GM12891 (cell line): ENCODE measurements at regions not wholly inside any gene's neighbourhood (a gene's known extent, or its start where the extent isn't known, plus 50 kb on each side); places are given as distances from the start of the nearest gene placed in this dataset.

Source experiments
- PAX5 ChIP-seq: IDR thresholded peaks from 2 replicates; pipeline ENCODE4 v1.6.1; 2011; ENCODE audit warnings: low read length, moderate library complexity, mild to moderate bottlenecking; ENCODE audit not compliant: insufficient read depth, severe bottlenecking
- POLR2A ChIP-seq: IDR thresholded peaks from 2 replicates; pipeline ENCODE4 v1.6.1; 2011; ENCODE audit warnings: low read depth, low read length, control low read depth
- POLR2AphosphoS5 ChIP-seq: IDR thresholded peaks from 2 replicates; pipeline ENCODE4 v1.6.1; 2011; ENCODE audit warnings: low read depth, low read length, control low read depth
- SPI1 ChIP-seq: IDR thresholded peaks from 2 replicates; pipeline ENCODE4 v1.6.1; 2011; ENCODE audit warnings: low read depth, low read length, control low read depth
- TAF1 ChIP-seq: IDR thresholded peaks from 2 replicates; pipeline ENCODE4 v1.6.1; 2011; ENCODE audit warnings: low read depth, low read length, control low read depth

GRCh38 chr5:19342942-19343341 lies 645.1 kb downstream of the CDH18 start:
- no peak for TF ChIP-seq POLR2A
- TF ChIP-seq POLR2AphosphoS5, result no peak
- TF ChIP-seq TAF1, result no peak
- no peak for TF ChIP-seq PAX5
- no peak for TF ChIP-seq SPI1
